CD4-positive, alpha-beta T cell treated with Interleukin-6 at 100 ng/mL for 8 hours (primary cell): ENCODE measurements at regions not wholly inside any gene's neighbourhood (a gene's known extent, or its start where the extent isn't known, plus 50 kb on each side); places are given as distances from the start of the nearest gene placed in this dataset.
"Not testable (repeated sequence)": the region's sequence is repeated elsewhere in the genome, so short reads cannot be mapped to it uniquely, and the experiment has no call there.

Experiments used
- DNase-seq: peaks from one replicate; pipeline ENCODE4 v3.0.0-alpha.2; 2020; ENCODE audit warnings: mixed read lengths, low spot score

DNA sequence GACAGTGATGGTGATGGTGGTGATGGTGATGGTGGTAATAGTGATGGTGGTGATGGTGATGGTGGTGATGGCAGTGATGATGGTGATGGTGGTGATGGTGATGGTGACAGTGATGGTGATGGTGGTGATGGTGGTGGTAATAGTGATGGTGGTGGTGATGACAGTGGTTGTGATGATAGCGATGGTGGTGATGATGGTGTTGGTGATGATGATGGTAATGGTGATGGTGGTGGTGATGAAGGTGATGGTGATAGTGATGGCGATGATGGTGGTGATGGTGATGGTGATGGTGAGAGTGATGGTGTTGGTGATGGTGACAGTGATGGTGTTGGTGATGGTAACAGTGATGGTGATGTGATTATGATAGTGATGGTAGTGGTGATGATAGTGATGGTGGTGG is 94.3 kb downstream of the ASB1 start:
- DNase-seq, result no peak

DNA sequence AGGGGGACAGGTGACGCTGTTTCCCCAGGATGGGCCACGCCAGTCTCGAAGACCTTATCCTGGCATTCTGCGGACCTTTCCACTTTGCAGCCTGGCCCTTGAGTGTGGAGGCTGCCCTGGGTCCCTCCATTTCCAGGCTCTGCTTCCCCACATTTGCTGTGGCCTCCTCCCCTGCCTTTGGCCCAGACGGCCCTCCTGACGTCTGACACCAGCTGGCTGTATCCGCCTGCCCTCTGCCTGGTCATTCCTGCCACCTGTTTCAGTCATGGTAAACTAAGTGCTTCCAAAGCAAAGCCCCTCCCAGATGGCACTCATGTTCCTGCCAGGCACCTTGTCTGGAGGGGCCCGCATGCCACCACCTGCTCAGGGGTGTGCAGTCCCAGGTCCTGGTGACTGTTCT is 95.1 kb downstream of the ASB1 start:
- no peak for DNase-seq

DNA sequence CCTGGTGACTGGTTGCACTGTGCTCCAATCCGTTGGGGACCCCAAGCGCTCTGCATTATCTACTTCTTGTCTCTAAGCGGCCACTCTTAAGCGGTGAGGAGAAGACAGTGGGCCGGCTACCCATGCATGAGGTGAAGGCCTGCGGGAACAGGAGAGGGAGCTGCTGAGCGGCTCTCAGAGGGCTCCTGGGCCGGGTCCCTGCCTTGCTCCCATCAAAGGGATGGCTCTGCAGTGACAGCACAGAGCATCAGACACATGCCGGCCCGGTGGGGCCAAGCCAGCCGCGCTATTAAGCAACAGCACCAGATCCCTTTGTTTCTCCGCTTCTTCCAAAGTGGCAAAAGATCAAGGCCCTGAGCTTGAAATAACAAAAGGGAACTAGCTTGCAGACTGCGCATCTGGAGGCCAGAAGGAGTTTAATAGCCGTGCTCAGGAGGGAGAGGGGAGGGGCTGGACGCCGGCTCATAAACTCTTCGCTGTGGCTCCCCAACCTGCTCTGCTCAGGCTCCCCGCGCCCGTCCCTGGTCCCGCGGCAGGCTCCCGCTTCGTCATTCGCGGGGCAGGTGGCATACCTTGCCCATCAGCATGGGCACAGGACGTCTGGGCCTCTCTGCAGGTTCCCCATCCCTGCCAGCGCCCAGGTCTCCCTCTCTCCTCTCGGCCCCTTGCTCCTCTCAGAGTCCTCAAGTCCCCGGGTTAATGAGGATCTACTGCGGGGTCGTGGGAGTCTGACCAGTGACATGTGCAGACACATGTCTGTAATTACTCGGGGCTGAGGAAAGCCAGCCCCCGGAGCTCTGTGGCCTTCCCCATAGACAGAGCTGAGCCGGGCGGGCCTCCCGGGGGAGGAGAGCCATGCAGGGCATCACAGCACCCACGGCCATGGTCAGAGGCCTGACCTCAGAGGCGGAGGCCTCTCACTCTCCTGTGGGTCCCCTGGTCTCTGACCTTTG is 96.7 kb downstream of the ASB1 start:
- DNase-seq, result no peak

DNA sequence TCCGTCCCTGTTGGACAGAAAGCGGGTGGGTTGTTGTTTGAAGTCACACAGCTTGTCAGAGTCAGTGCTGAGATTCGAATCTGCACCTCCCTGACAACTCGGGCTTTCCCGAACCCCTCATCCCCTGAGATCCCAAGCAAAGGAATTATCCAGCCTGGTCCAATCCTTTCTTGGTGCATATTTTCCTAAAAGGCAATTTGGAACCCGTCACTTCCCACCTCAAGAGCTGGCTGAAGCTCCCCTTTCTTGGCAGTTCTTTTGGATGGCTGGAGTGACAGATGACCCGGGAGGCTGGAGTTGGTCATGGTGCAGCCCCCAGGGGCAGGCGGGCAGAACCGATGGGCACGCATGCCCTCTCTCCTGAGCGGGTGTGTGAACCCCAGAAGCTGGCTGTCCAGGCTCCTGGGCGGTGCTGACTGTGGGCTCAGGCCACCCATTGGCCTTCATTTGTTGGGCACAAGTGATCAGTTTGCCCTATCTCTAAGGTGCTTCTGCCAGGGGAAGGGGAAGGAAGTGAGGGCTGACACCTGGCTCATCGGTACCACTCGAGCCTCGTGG is 97.8 kb downstream of the ASB1 start:
- no peak for DNase-seq

DNA sequence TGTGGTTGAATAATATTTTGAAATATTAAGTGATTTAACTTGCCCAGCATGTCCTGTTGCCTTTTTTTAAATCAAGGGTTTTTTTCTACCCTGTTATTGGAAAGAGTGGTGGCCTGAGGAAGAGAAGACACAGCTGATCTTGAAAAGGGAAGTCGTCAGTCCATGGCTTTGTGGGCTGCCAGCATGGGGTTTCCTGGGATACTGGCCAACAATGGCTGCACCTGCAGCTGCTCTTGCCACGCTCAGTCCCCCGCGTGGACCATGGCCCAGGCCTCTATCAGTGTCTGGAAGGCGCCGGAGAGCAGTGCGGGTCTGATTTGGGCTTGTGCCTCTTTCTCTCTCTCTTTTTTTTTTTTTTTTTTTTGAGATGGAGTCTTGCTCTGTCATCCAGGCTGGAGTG is 99.3 kb downstream of the ASB1 start:
- DNase-seq, result no peak

DNA sequence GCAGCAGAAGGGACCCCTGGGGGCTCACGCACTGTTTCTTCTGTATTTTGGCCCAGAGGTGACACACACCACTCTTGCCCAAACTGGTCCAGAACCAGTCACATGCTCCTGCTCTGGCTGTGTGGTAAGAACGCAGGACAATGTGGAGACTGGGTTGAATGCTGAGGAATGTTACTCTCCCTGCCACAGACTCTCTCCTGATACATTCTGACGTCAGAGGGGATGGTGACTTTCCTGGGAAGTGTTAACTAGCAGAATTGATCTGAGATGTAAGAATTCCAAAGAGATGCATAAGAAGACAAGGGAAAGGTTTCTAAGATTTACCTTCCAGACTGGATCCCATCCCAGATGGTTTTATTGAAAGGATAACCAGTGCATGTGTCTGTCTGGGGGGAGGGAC is 100.8 kb downstream of the ASB1 start:
- DNase-seq, result no peak

DNA sequence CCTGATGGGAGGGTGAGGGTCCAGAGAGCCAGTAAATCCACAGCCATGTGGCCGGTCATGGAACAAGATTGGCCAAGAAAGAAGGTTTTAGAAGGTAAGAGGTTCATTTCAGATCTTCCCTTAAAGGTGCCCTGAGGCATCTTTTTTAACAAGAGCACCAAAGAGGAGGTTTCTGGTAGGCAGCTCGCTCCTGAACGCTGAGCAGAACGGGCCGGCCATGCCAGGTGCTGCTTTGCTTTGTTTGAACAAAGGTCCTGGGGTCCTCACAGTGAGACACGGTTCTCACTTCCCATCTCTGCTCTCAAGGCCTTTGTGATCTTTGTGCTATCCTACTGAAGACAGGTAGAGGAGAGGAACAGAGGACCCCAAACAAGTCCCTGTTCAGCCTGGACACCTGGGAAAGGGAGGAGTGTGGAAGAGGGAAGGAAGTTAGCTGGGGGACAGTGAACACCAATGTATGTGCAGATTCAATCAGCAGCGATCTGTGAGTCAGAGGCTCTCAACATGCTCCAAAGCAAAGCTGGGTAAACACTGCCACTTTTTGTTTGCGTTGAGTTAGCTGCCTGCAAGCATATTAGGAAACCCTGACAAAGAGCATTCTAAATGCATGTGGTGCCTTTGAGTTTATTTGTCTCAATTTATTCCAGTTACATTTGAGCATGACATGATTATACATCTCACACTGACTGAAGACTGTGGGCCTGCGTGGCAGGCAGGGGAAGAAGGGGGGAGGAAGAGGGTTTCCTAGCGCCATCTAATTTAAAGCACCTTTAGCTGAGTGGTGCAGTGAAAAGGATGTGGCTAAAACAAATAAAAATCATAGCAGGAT is 102.4 kb downstream of the ASB1 start:
- no peak for DNase-seq

DNA sequence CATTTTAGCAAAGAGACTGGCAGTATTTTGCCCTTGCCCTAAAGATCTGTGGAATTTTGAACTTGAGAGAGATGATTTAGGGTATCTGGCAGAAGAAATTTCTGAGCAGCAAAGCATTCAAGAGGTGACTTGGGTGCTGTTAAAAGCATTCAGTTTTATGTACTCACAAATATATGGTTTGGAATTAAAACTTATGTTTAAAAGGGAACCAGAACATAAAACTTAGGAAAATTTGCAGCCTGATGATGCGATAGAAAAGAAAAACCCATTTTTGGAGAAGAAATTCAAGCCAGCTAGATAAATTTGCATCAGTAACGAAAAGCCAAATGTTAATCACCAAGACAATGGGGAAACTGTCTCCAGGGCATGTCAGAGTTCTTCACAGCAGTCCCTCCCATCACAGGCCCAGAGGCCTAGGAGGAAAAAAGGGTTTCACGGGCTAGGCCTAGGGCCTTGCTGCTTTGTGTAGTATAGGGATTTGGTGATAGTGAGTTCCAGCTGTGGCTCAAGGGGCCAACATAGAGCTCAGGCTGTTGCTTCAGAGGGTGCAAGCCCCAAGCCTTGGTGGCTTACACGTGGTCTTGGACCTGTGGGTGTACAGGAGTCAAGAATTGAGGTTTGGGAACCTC is 104.4 kb downstream of the ASB1 start:
- not testable (repeated sequence) for DNase-seq

DNA sequence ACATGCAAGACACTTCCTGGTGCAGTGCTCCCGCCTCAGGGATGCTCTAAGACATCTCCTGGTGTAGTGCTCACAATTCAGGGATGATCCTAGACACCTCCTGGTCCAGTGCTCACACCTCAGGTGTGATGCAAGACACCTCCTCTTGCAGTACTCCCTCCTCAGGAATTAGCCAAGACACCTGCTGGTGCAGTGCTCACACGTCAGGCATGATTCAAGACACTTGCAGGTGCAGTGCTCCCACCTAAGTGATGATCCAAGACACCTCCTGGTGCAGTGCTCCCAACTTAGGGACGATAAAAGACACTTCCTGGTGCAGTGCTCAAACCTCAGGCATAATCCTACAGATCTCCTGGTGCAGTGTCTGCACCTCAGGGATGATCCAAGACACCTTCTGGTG is 117.0 kb downstream of the ASB1 start:
- DNase-seq, result not testable (repeated sequence)

DNA sequence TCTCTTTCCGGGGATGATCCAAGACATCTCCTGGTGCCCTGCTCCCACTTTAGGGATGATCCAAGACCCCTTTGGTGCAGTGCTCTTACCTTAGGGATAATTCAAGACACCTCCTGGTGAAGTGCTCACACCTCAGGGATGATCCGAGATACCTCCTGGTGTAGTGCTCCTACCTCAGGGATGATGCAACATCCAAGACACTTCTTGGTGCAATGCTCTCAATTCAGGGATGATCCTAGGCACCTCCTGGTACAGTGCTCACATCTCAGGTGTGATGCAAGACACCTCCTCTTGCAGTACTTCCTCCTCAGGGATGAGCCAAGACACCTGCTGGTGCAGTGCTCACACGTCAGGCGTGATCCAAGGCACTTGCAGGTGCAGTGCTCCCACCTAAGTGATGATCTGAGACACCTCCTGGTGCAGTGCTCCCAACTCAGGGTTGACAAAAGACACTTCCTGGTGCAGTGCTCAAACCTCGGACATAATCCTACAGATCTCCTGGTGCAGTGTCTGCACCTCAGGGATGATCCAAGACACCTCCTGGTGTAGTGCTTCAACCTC is 122.3 kb downstream of the ASB1 start:
- DNase-seq, result no peak

DNA sequence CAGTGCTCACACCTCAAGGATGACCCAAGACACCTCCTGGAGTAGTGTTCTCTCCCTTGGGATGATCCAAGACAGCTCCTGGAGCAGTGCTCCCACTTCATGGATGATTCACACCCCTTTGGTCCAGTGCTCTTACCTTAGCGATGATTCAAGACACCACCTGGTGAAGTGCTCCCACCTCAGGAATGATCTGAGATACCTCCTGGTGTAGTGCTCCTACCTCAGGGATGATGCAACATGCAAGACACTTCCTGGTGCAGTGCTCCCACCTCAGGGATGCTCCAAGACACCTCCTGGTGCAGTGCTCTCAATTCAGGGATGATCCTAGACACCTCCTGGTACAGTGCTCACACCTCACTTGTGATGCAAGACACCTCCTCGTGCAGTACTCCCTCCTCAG is 123.1 kb downstream of the ASB1 start:
- DNase-seq, result no peak

DNA sequence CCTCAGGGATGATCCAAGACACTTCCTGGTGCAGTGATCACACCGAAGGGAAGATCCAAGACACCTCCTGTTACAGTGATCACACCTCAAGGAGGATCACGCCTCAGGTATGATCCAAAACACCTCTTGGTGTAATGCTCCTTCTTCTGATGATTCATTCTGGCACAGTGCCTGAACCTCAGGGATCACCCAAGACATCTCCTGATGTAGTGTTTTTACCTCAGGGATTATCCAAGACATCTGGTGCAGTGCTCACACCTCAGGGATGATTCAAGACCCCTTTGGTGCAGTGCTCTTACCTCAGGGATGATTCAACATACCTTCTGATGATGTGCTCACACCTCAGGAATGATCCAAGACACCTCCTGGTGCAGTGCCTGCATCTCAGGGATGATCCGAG is 124.4 kb downstream of the ASB1 start:
- DNase-seq, result no peak

DNA sequence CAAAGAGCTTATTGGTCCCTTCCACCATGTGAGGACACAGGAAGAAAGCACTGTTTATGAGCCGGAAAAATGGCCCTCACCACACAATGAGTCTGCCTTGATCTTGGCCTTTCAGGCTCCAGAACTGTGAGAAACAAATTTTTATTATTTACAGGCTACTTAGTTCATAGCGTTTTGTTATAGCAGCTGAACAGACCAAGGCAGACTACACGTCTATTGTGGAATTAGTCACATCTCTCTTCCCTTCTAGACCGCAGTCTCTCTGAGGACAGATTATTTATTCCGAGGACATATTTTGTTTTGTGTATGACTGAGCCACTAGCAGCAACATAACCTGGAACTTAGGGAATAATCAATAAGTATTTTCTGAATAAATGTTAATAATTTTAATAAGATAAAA is 125.5 kb downstream of the ASB1 start:
- no peak for DNase-seq

DNA sequence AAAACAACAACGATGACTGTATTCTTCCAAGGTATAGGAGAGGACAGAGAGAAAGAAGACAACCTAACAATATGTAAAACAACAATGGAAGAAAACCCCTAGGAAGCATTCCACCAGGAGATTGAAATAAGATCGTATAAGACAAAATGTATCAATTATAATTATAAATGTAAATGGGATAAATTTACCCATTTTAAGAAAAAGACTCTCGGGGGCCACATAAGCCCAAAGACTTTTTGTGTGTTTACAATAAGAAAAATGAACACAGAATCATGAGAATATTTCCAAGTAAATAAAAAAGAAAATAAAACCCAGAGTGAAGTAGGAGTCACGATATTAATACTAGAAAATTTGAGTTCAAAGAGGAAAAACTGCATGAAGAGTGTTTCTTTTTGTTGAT is 126.4 kb downstream of the ASB1 start:
- no peak for DNase-seq

DNA sequence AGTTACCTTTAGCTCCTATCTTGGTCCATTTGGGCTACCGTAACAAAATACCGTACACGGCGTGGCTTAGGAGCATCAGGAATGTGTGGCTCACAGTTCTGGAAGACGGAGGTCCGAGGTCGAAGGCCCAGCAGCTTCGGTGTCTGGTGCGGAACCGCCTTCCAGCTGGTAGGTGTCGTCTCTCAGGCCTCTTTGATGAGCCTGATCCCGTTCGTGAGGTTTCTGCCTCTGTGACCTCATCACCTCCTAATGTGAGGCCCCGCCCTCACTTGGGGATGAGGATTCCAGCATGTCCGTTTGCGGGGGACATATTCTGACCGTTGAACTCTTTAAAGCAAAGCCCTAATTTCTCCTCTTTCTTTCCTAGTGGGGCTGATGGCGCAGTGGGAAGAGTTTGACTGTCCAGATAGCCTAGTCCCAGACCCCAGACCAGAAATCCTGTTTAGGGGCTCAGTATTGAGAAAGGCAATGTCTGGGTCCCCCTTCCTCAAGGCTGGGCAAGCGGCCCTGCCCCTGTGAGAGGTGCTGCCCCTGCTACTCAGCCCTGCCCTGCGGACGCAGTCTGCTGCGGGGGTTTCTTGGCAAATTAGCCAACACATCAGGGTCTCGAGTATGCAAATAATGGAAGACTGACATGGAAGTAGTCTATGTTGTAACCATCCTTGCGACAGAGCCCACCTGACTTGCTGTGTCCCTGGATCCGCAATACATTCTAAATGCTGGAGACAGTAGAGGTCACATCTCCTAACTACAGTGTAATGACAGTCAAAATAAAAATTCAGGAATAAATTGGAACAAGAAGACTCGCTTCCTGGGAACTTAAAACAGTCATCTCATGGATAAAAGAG is 128.0 kb downstream of the ASB1 start:
- DNase-seq, result no peak

DNA sequence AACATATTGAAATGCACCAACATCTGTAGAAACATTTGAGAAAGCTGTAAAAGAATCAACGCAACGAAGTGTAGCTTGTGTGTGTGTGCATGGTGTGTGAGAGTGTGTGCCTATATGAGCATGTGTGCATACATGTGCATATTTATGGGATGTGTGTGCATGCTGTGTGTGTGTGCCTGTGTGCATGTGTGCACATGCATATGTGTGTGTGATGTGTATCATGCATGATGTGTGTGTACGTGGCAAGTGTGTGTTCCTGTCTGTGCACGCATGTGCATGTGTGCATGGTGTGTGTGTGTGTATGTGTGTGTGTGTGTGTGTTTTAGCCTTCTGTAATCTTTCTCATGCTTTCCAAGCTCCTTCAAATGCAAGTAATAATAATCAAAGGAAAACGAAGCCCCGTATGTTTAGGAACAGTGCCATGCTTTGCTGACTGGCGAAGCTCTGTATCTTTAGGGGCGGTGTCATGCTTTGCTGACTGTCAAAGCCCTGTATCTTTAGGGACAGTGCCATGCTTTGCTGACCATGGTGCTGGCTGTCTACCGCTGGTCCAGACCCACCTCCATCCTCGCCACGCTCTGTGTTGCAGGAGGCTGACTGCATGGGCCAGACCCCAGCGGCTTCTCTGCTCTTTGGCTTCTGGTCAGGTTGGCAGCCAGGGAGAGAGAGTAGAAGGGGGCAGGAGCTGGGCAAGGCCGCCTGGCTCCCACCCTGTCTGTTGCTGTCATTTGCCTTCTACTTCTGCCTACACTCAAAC is 129.2 kb downstream of the ASB1 start:
- no peak for DNase-seq

DNA sequence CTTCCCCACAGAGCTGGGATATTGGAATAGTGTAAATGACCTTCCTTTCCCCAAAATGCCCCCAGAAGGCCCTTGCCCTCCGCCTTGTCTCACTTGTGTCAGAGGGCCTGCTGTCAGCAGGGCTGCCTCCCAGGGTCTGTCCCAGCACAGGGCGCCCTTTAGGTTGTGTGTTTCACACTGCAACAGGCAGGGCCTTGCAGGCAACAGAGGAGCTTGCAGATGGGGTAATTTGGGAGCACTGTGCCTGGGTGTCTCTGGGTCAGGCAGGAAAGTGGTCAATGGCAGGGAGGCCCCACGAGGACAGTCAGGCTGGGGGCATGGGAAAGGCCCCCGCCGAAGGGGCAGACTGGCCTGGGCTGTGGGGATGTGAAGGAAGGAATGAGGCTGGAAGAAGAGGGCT is 130.7 kb downstream of the ASB1 start:
- no peak for DNase-seq

DNA sequence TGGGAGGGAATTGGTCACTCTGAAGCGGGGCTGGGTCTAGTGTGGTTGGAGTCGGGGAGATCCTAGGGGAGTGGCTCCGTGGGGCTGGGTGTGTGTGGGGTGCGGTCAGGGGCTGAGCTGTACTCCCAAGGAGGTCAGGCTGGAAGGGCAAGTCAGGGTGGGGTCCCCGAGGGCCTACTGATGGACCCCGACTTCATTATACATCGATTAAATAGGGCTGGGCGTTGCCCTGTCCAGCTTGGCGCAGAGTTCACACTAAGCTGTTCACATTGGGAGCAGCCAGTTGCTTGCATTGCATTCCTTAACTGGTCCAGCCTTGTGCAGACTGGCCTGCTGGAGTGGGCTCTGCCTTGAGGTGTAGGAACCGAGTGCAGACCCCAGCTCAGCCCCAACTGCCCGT is 131.2 kb downstream of the ASB1 start:
- DNase-seq, result no peak

DNA sequence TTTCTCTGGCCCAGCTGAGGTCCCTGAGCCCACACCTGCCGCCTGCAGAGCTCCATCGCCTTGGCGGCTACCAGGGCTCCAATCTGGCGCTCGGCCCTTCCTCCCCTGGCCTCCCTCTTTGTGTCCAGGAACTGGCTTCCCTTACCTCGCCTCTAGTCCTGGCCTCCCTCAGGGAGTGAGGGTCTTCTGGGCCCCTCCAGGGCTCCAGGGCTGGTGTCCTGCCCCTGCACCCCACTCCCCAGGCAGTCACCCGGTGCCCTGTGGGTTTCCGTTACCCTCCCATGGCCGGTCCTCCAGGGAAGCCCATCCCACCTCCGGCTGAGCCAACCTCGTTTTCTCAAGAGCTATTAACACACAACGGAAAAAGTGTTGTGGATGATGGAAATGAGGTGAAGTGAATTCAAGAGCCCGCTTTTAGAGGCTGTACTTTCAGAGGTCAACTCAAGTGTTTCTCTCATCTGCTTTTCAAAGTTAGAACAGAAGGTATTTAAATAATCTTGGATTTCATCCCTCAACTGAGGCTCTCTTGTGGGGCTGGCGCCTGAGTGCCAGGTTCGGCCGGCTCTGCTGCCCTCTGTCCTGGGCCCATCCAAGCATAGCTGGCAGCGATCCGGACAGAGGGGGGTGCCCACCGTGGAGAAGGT is 131.9 kb downstream of the ASB1 start:
- DNase-seq, result no peak

DNA sequence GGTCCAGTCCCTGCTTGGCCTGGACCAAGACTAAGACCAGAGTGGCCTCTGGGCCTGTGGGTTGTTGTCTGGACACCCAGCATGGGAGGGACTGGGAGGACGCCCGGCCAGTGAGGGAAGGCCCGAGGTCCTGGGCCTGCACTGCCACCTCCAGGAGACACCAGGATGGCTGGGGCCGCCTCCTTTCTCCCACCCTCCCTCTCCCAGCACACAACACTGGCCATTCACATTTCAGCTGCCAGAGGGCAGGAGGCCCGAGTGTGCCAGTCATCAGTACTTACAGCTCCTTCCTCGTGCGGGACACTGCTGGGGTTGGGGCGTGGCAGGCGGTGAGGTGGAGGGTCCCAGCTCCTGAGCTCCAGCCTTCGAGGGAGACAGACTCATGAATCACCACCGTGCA is 133.5 kb downstream of the ASB1 start:
- DNase-seq, result no peak
